Ovary (tissue), 3 donors: ENCODE measurements at regions not wholly inside any gene's neighbourhood (a gene's known extent, or its start where the extent isn't known, plus 50 kb on each side); places are given as distances from the start of the nearest gene placed in this dataset.

Source experiments
- CTCF ChIP-seq, 3 donors: fragments of 450-650 bp in 2 of 3; fragments of 200-600 bp in 1 of 3; IDR thresholded peaks; one replicate each; pipeline versions ENCODE4 v1.5.1 to v1.8.0; 2016 to 2022; ENCODE audit warnings: antibody characterized with exemption in 3 of 3, mild to moderate bottlenecking in 1 of 3
- EP300 ChIP-seq: sonication (generic); formaldehyde crosslinking; IDR thresholded peaks from one replicate; pipeline ENCODE4 v1.6.1; 2017; ENCODE audit warnings: antibody characterized with exemption
- POLR2A ChIP-seq: fragments of 450-650 bp; IDR thresholded peaks from one replicate; pipeline ENCODE4 v1.6.1; 2017; ENCODE audit warnings: antibody characterized with exemption, mild to moderate bottlenecking, moderate library complexity
- donor health status: DM: no; HTN: no; CAD: no.

DNA sequence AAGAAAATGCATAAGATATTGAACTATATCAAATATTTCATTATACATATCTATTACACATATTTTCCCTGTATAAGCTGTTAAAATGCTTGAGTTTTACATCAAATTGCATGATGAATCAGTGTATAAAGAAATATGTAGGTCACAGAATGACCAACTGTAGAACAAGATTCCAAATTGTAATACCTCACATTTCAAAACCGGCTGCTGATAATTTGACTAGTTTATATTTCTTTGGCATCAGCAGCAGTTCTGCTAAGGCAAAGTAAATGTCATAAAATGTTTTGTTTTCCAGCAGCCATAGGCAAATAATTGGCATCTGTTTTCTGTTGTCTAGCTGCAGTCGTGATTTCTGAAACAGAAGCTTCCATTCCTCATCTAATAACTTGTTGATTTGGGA is 633.9 kb downstream of the ARL4A start:
- no peak for TF ChIP-seq CTCF (IDR thresholded peaks at IDR 0.05)
- no peak for TF ChIP-seq POLR2A
- no peak for TF ChIP-seq EP300
